Testis (tissue), 2 donors: ENCODE measurements at regions not wholly inside any gene's neighbourhood (a gene's known extent, or its start where the extent isn't known, plus 50 kb on each side); places are given as distances from the start of the nearest gene placed in this dataset.

Source experiments
- DNase-seq: peaks from one replicate; pipeline ENCODE4 v3.0.0-alpha.2; 2019
- H3K27ac ChIP-seq, 2 donors: fragments of 200-600 bp; sonication (generic); one replicate each; pipeline ENCODE4 v1.5.1; 2019
- H3K27me3 ChIP-seq: fragments of 200-600 bp; sonication (generic); one replicate; pipeline ENCODE4 v1.5.1; 2019
- H3K36me3 ChIP-seq: fragments of 200-600 bp; sonication (generic); one replicate; pipeline ENCODE4 v1.5.1; 2017; ENCODE audit warnings: low read depth; ENCODE audit errors: missing control alignments
- H3K4me1 ChIP-seq: fragments of 200-600 bp; sonication (generic); one replicate; pipeline ENCODE4 v1.5.1; 2019
- H3K4me3 ChIP-seq, 2 donors: fragments of 200-600 bp; sonication (generic); one replicate each; pipeline ENCODE4 v1.5.1; 2017 to 2019
- H3K9me3 ChIP-seq: fragments of 200-600 bp; sonication (generic); one replicate; pipeline ENCODE4 v1.5.1; 2017
- POLR2A ChIP-seq: fragments of 450-650 bp; IDR thresholded peaks from one replicate; pipeline ENCODE4 v1.6.1; 2017; ENCODE audit warnings: antibody characterized with exemption, mild to moderate bottlenecking, moderate library complexity
- WGBS, 2 donors: methylation state at CpG; one replicate each; pipeline ENCODE4 v1.1.5; 2018; 5-methylcytosine and 5-hydroxymethylcytosine counted together
- intact Hi-C: fragments of 100-400 bp; cut with DNase I; formaldehyde crosslinking; loops from one replicate; pipeline ENCODE4 v1.15.1; 2023; ENCODE audit warnings: low total_unique reads
- TF ChIP-seq, protein P1 (sequence below), 3 experiments: fragments of 450-650 bp in 2 of 3; fragments of 200-600 bp in 1 of 3; sonication (generic) in 1 of 3; IDR thresholded peaks; one replicate each; pipeline ENCODE4 v1.5.1; 2016 to 2019; ENCODE audit warnings: antibody characterized with exemption in 3 of 3, mild to moderate bottlenecking in 2 of 3, moderate library complexity in 1 of 3

- H3K4me1 ChIP-seq, result no peaks in the 10 kb centered on the region
- TF ChIP-seq, protein P1, sequence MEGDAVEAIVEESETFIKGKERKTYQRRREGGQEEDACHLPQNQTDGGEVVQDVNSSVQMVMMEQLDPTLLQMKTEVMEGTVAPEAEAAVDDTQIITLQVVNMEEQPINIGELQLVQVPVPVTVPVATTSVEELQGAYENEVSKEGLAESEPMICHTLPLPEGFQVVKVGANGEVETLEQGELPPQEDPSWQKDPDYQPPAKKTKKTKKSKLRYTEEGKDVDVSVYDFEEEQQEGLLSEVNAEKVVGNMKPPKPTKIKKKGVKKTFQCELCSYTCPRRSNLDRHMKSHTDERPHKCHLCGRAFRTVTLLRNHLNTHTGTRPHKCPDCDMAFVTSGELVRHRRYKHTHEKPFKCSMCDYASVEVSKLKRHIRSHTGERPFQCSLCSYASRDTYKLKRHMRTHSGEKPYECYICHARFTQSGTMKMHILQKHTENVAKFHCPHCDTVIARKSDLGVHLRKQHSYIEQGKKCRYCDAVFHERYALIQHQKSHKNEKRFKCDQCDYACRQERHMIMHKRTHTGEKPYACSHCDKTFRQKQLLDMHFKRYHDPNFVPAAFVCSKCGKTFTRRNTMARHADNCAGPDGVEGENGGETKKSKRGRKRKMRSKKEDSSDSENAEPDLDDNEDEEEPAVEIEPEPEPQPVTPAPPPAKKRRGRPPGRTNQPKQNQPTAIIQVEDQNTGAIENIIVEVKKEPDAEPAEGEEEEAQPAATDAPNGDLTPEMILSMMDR (IDR thresholded peaks at IDR 0.05), result no peak
- no peak for TF ChIP-seq POLR2A
- no peaks in the 10 kb centered on the region for H3K9me3 ChIP-seq
- no peaks in the 10 kb centered on the region for H3K36me3 ChIP-seq
- WGBS, 2 donors, result 89 to 98% methylated on average over 3 of the region's 3 CpGs
- H3K27ac ChIP-seq, result no peak overlapping the region
- intact Hi-C loops, result no loop called here
- no peaks in the 10 kb centered on the region for H3K27me3 ChIP-seq
- DNase-seq, result no peak
- no peak overlapping the region for H3K4me3 ChIP-seq
These were observed 824.3 kb upstream of the KLHL1 start for GRCh38 chr13:70932511-70932910.

- WGBS, 2 donors, result 73 to 84% methylated on average over 17 to 37 of the region's 38 CpGs
- intact Hi-C loops, result no loop called here
- no peaks in the 10 kb centered on the region for H3K9me3 ChIP-seq
- no peaks in the 10 kb centered on the region for H3K27me3 ChIP-seq
- no peak overlapping the region for H3K4me3 ChIP-seq
- H3K36me3 ChIP-seq, result no peaks in the 10 kb centered on the region
- TF ChIP-seq, protein P1 (IDR thresholded peaks at IDR 0.05), result no peak
- H3K27ac ChIP-seq, result no peak overlapping the region
- no peaks in the 10 kb centered on the region for H3K4me1 ChIP-seq
- peak; percentile 16 for DNase-seq
These were observed 815.9 kb upstream of the KLHL1 start for GRCh38 chr13:70923863-70924752.

- no peak overlapping the region for H3K27ac ChIP-seq
- intact Hi-C loops, result no loop called here
- 63 to 68% methylated on average over 1 of the region's 1 CpG for WGBS, 2 donors
These were observed 803.0 kb upstream of the KLHL1 start for GRCh38 chr13:70911286-70911685.

GRCh38 chr13:70908795-70909194 lies 800.5 kb upstream of the KLHL1 start:
- no peaks in the 10 kb centered on the region for H3K4me1 ChIP-seq
- WGBS, 2 donors, result 28 to 53% methylated on average over 3 of the region's 3 CpGs
- H3K4me3 ChIP-seq, result no peak overlapping the region
- intact Hi-C loops, result no loop called here
- H3K36me3 ChIP-seq, result no peaks in the 10 kb centered on the region
- no peak for DNase-seq
- H3K9me3 ChIP-seq, result no peaks in the 10 kb centered on the region
- no peak overlapping the region for H3K27ac ChIP-seq
- H3K27me3 ChIP-seq, result no peaks in the 10 kb centered on the region
- TF ChIP-seq, protein P1 (IDR thresholded peaks at IDR 0.05), result no peak
- TF ChIP-seq POLR2A, result no peak

More at GRCh38 chr13:70911286-70911685, 803.0 kb upstream of the KLHL1 start:
- H3K9me3 ChIP-seq, result no peaks in the 10 kb centered on the region
- DNase-seq, result no peak
- no peak for TF ChIP-seq POLR2A
- TF ChIP-seq, protein P1 (IDR thresholded peaks at IDR 0.05), result no peak
- no peaks in the 10 kb centered on the region for H3K27me3 ChIP-seq
- H3K4me3 ChIP-seq, result no peak overlapping the region
- H3K36me3 ChIP-seq, result no peaks in the 10 kb centered on the region
- no peaks in the 10 kb centered on the region for H3K4me1 ChIP-seq

GRCh38 chr13:70905035-70905434 lies 796.8 kb upstream of the KLHL1 start:
- H3K9me3 ChIP-seq, result no peaks in the 10 kb centered on the region
- no peaks in the 10 kb centered on the region for H3K36me3 ChIP-seq
- no peak overlapping the region for H3K27ac ChIP-seq
- no peak for DNase-seq
- no peak for TF ChIP-seq POLR2A
- TF ChIP-seq, protein P1 (IDR thresholded peaks at IDR 0.05), result no peak
- H3K4me1 ChIP-seq, result no peaks in the 10 kb centered on the region
- H3K4me3 ChIP-seq, result no peak overlapping the region
- no peaks in the 10 kb centered on the region for H3K27me3 ChIP-seq
- intact Hi-C loops, result no loop called here
- WGBS, 2 donors, result 18 to 25% methylated on average over 2 of the region's 2 CpGs
